DND-41 (cell line): ENCODE measurements at regions not wholly inside any gene's neighbourhood (a gene's known extent, or its start where the extent isn't known, plus 50 kb on each side); places are given as distances from the start of the nearest gene placed in this dataset.

Experiments
- ATAC-seq: fragments of 200-7000 bp; cut with Tn5 transposase; 3 replicates; pipeline ENCODE4 v1.9.1; 2021; ENCODE audit warnings: low read depth; ENCODE audit not compliant: insufficient read depth
- DNase-seq: peaks from one replicate; pipeline ENCODE4 v3.0.0-alpha.2; 2020
- H2AFZ ChIP-seq: 2 replicates; pipeline ENCODE4 v1.6.0; 2012; ENCODE audit warnings: low read depth, low read length
- H3K27ac ChIP-seq: 2 replicates; pipeline ENCODE4 v1.5.1; 2012; ENCODE audit warnings: low read length, inconsistent platforms
- H3K27me3 ChIP-seq: fragments of 200-600 bp; sonication (generic); 2 replicates; pipeline ENCODE4 v1.6.0; 2012; ENCODE audit warnings: low read length, mild to moderate bottlenecking, inconsistent platforms; ENCODE audit not compliant: insufficient read depth, poor library complexity
- H3K36me3 ChIP-seq: 2 replicates; pipeline ENCODE4 v1.5.1; 2012; ENCODE audit warnings: low read length, inconsistent platforms; ENCODE audit not compliant: insufficient read depth
- H3K4me1 ChIP-seq: 2 replicates; pipeline ENCODE4 v1.5.1; 2012; ENCODE audit warnings: mild to moderate bottlenecking, low read length; ENCODE audit not compliant: insufficient read depth
- H3K4me2 ChIP-seq: 2 replicates; pipeline ENCODE4 v1.6.0; 2012; ENCODE audit warnings: mild to moderate bottlenecking, moderate library complexity, low read length, inconsistent platforms; ENCODE audit not compliant: insufficient read depth
- H3K4me3 ChIP-seq, 2 experiments: fragments of 200-600 bp in 1 of 2; shearing (Covaris generic) in 1 of 2; 2 replicates each; pipeline ENCODE4 v1.5.1; 2012 to 2016; ENCODE audit warnings: inconsistent platforms in 2 of 2, low read length in 2 of 2, mild to moderate bottlenecking in 2 of 2, low read depth in 1 of 2, moderate library complexity in 1 of 2
- H3K79me2 ChIP-seq: 2 replicates; pipeline ENCODE4 v1.6.0; 2012; ENCODE audit warnings: low read length, inconsistent platforms; ENCODE audit not compliant: insufficient read depth
- H3K9ac ChIP-seq: 2 replicates; pipeline ENCODE4 v1.6.0; 2012; ENCODE audit warnings: low read depth, mild to moderate bottlenecking, inconsistent platforms, low read length, moderate library complexity
- H3K9me3 ChIP-seq: 2 replicates; pipeline ENCODE4 v1.5.1; 2012; ENCODE audit warnings: low read length, moderate library complexity, mild to moderate bottlenecking, inconsistent platforms; ENCODE audit not compliant: insufficient read depth, severe bottlenecking
- H4K20me1 ChIP-seq: 2 replicates; pipeline ENCODE4 v1.6.0; 2012; ENCODE audit warnings: low read length; ENCODE audit not compliant: insufficient read depth
- CTCF ChIP-seq: IDR thresholded peaks from 2 replicates; pipeline ENCODE4 v1.5.1; 2012; ENCODE audit warnings: borderline replicate concordance, low read length, moderate library complexity, mild to moderate bottlenecking; ENCODE audit not compliant: poor library complexity, severe bottlenecking; ENCODE audit errors: extremely low read depth
- EZH2 ChIP-seq: IDR thresholded peaks from 3 replicates; pipeline ENCODE4 v1.6.1; 2012; ENCODE audit warnings: borderline replicate concordance, low read depth, mild to moderate bottlenecking, moderate library complexity, low read length, inconsistent platforms; ENCODE audit not compliant: severe bottlenecking

- Histone ChIP-seq H3K4me1 (no peaks in the 10 kb centered on the region), H3K79me2 (no peaks in the 10 kb centered on the region), H4K20me1 (no peaks in the 10 kb centered on the region), H3K36me3 (no peaks in the 10 kb centered on the region), H3K9me3 (no peaks in the 10 kb centered on the region), H3K27ac (no peak overlapping the region), H3K4me3 (no peak overlapping the region), H3K27me3 (peaks cover 9% of the 10 kb centered on the region), H3K4me2 (no peak overlapping the region), H2AFZ (no peak overlapping the region), H3K9ac (no peak overlapping the region)
- TF ChIP-seq CTCF (no peak), EZH2 (no peak)
- DNase-seq (no peak), ATAC-seq (no peak)
Measured at GRCh38 chr1:88168126-88168525, 515.9 kb upstream of the PKN2 start.

DNA sequence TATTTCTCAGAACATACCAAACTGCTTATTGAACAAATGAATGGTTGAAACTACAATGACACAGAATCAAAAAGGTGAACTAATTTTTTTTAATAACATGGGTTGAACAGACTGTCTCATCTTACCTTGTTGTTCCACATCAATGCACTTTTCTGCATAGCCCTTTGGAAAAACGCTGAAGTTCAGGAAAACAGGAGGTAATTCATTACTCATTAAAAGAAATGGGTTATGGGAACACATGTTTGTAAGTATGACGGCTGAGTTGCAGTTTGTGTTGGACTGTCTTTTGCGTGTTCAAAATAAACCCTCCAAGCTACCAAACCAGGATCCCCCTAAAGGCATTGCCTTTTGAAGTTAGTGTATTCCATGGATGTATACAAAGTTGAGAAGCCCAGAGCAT is 514.9 kb upstream of the PKN2 start:
- H3K9me3 ChIP-seq = no peaks in the 10 kb centered on the region
- no peak for TF ChIP-seq EZH2
- TF ChIP-seq CTCF = no peak
- no peak overlapping the region for H3K4me2 ChIP-seq
- no peaks in the 10 kb centered on the region for H3K79me2 ChIP-seq
- H3K4me1 ChIP-seq = no peaks in the 10 kb centered on the region
- no peak overlapping the region for H3K4me3 ChIP-seq
- no peak overlapping the region for H2AFZ ChIP-seq
- H4K20me1 ChIP-seq = no peaks in the 10 kb centered on the region
- DNase-seq = no peak
- no peak overlapping the region for H3K9ac ChIP-seq
- no peaks in the 10 kb centered on the region for H3K36me3 ChIP-seq
- H3K27me3 ChIP-seq = peaks cover 9% of the 10 kb centered on the region
- no peak overlapping the region for H3K27ac ChIP-seq
- ATAC-seq = no peak

- Histone ChIP-seq H3K79me2 (no peaks in the 10 kb centered on the region), H3K4me3 (no peak overlapping the region), H3K27me3 (peaks cover 9% of the 10 kb centered on the region), H2AFZ (no peak overlapping the region), H3K9me3 (no peaks in the 10 kb centered on the region), H3K4me2 (no peak overlapping the region), H4K20me1 (no peaks in the 10 kb centered on the region), H3K36me3 (no peaks in the 10 kb centered on the region), H3K27ac (no peak overlapping the region), H3K4me1 (no peaks in the 10 kb centered on the region), H3K9ac (no peak overlapping the region)
- ATAC-seq (no peak), DNase-seq (no peak)
- TF ChIP-seq CTCF (no peak), EZH2 (no peak)
Measured at GRCh38 chr1:88169939-88170338, 514.1 kb upstream of the PKN2 start.

DNA sequence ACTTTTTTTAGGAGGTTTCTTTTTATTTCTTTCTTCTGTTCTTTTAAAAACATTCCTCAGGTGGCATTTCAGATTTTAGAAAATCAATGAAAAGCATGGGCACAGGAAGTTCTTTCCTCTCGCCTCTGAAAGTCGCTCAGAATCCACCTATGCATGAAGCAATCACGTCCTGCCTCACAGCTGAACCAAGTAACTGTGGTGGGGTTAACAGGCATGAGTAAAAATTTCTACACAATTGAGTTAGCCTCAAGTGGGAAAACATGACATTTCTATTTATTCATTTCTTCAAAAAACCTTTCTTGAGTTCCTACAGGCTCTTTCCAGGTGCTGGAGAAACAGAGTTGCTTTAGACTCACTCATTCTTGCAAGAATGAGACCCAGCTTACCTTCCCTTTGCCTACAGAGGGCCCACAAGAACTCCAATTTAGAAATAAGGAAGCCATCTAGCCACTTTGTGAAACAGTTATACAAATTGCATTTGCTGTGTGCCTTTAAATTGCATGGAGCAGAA is 508.9 kb upstream of the PKN2 start:
- Histone ChIP-seq H3K79me2 (no peaks in the 10 kb centered on the region), H4K20me1 (no peaks in the 10 kb centered on the region), H3K4me1 (no peaks in the 10 kb centered on the region), H3K9ac (no peak overlapping the region), H3K27ac (no peak overlapping the region), H3K4me3 (no peak overlapping the region), H2AFZ (no peak overlapping the region), H3K36me3 (no peaks in the 10 kb centered on the region), H3K4me2 (no peak overlapping the region), H3K9me3 (no peaks in the 10 kb centered on the region), H3K27me3 (no peaks in the 10 kb centered on the region)
- TF ChIP-seq EZH2 = no peak
- TF ChIP-seq CTCF = no peak
- no peak for ATAC-seq
- no peak for DNase-seq
